Activated T-helper 2 cell treated with anti-CD3 and anti-CD28 coated beads, Interferon-gamma antibody, Interleukin-2, Interleukin-4, amounts not matched to agents 10 μg/mL and 5 μg/mL and 100 μg/mL, durations not matched to agents 14 hours and 24 hours and 36 hours (primary cell): ENCODE measurements at regions not wholly inside any gene's neighbourhood (a gene's known extent, or its start where the extent isn't known, plus 50 kb on each side); places are given as distances from the start of the nearest gene placed in this dataset.

ENCODE experiments used
- DNase-seq: peaks from one replicate; pipeline ENCODE4 v3.0.0; 2021; ENCODE audit warnings: low spot score
- H3K27ac Mint-ChIP-seq: one replicate; pipeline ENCODE4 v1.8.0; 2021; ENCODE audit warnings: mixed read lengths
- H3K27me3 Mint-ChIP-seq: one replicate; pipeline ENCODE4 v1.8.0; 2021; ENCODE audit warnings: low read depth, mixed read lengths
- H3K36me3 Mint-ChIP-seq: one replicate; pipeline ENCODE4 v1.8.0; 2021; ENCODE audit warnings: low read depth, mixed read lengths
- H3K4me1 Mint-ChIP-seq: one replicate; pipeline ENCODE4 v1.8.0; 2021; ENCODE audit warnings: low read depth, mixed read lengths
- H3K4me3 Mint-ChIP-seq: one replicate; pipeline ENCODE4 v1.8.0; 2021; ENCODE audit warnings: low read depth, mild to moderate bottlenecking, moderate library complexity, mixed read lengths
- H3K9me3 Mint-ChIP-seq: one replicate; pipeline ENCODE4 v1.8.0; 2021; ENCODE audit warnings: mixed read lengths
- intact Hi-C: fragments of 100-400 bp; cut with micrococcal nuclease; formaldehyde crosslinking; loops from one replicate; pipeline ENCODE4 v1.15.1; 2023

GRCh38 chr12:18922851-18923250, 184.9 kb downstream of the CAPZA3 start:
- H3K27ac Mint-ChIP-seq = no peak overlapping the region
- no peaks in the 10 kb centered on the region for H3K36me3 Mint-ChIP-seq
- H3K9me3 Mint-ChIP-seq = no peaks in the 10 kb centered on the region
- H3K4me3 Mint-ChIP-seq = no peak overlapping the region
- intact Hi-C loops = no loop called here
- no peak for DNase-seq
- no peaks in the 10 kb centered on the region for H3K27me3 Mint-ChIP-seq
- no peaks in the 10 kb centered on the region for H3K4me1 Mint-ChIP-seq

- H3K27me3 Mint-ChIP-seq = no peaks in the 10 kb centered on the region
- no peak overlapping the region for H3K4me3 Mint-ChIP-seq
- H3K4me1 Mint-ChIP-seq = no peaks in the 10 kb centered on the region
- H3K9me3 Mint-ChIP-seq = no peaks in the 10 kb centered on the region
- H3K27ac Mint-ChIP-seq = no peak overlapping the region
- no peak for DNase-seq
- intact Hi-C loops = no loop called here
- H3K36me3 Mint-ChIP-seq = no peaks in the 10 kb centered on the region
Measured at GRCh38 chr12:18923721-18924120, 185.8 kb downstream of the CAPZA3 start.

DNA sequence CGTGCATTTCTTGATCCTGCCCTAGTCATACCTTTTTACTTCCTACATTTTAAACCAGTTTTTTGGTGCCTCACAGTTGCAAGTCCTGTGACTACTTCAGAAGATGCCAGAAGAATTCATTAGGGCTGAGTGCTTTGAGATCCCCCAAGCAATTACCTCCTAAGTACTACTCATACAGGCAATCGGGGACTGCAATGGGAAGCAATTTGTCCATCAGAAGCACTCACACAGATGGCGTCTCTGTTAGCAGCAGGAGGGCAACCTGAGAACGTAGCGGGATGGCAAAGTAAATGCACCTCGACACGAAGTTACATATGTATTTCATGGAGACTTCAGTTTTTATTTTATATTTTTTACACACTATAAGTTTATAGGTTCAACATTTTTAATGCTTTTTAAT, 188.3 kb downstream of the CAPZA3 start:
- no peak overlapping the region for H3K27ac Mint-ChIP-seq
- no peaks in the 10 kb centered on the region for H3K36me3 Mint-ChIP-seq
- H3K9me3 Mint-ChIP-seq = peaks cover 5% of the 10 kb centered on the region
- intact Hi-C loops = no loop called here
- H3K4me3 Mint-ChIP-seq = no peak overlapping the region
- DNase-seq = no peak
- H3K27me3 Mint-ChIP-seq = no peaks in the 10 kb centered on the region
- no peaks in the 10 kb centered on the region for H3K4me1 Mint-ChIP-seq

- Mint-ChIP-seq H3K4me1 (no peaks in the 10 kb centered on the region), H3K4me3 (no peak overlapping the region), H3K9me3 (peaks cover 5% of the 10 kb centered on the region), H3K36me3 (no peaks in the 10 kb centered on the region), H3K27me3 (no peaks in the 10 kb centered on the region), H3K27ac (no peak overlapping the region)
- intact Hi-C loops = no loop called here
- no peak for DNase-seq
Measured at GRCh38 chr12:18932211-18932610, 194.3 kb downstream of the CAPZA3 start.

DNA sequence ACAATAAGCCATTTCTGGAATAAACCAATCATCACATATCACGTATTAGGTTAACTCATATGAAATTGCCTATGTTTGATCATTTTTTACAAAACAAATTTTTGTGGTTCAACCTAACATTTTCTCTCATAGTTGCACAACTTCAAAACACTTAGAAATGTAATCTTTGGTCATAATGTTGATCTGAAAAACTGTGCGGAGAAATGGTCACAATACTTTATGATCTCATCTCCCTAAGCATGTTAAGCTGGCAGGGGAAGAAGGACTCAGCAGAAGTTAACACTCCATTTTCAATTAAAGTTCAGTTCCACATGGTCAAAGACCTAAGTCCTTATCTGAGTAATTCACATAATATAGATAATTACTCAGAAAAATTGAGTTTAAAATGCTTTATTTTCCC, 194.8 kb downstream of the CAPZA3 start:
- DNase-seq = no peak
- no peak overlapping the region for H3K27ac Mint-ChIP-seq
- H3K27me3 Mint-ChIP-seq = no peaks in the 10 kb centered on the region
- no peak overlapping the region for H3K4me3 Mint-ChIP-seq
- H3K4me1 Mint-ChIP-seq = no peaks in the 10 kb centered on the region
- no peaks in the 10 kb centered on the region for H3K36me3 Mint-ChIP-seq
- peaks cover 5% of the 10 kb centered on the region for H3K9me3 Mint-ChIP-seq
- intact Hi-C loops = no loop called here

DNA sequence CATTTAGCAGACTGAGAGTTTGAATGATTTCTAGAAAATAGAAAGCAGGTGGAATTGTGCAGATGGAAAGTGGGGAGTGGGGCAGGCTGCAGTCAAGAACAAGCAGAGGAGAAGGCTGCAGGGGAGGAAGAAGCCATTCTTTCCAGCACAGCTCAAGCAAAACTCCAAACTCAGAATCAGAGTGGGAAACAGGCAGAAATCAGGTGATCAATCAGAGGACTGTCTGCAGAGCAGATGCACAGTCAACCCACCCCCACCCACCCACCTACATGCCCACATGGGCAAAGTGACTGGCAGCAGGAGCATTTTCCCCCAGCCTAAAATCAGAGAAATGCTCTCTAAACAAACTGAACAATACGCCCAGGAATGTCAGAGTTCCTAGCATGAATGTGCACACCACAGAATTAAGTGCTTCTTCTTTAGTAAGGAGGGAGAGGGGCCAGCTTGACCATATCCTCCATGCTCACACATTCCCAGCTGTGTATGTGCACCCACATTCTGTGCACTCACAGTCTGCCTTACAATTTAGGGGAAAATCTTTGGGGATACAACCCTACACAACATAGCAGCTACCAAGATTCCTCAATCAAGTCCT, 194.1 kb upstream of the PLEKHA5 start:
- no peak overlapping the region for H3K27ac Mint-ChIP-seq

DNA sequence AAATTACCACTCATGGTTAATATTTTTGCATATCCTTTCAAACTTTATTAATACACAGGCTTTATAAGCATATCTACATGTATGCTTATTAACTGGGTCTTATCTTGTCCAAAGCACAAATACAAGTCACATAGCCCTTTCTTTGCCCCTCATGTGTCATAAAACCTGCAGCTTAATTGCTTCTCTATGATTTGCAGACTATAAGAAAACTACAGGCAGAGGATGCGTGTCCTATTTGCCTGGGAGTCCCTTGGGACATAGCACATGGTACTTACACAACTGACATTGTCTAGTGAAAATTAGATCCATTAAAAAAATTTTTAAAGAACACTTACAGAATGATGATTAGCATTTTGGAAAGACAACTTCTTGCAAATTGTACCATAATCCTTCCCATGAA, 190.5 kb upstream of the PLEKHA5 start:
- DNase-seq = no peak
- intact Hi-C loops = no loop called here
- no peaks in the 10 kb centered on the region for H3K9me3 Mint-ChIP-seq
- H3K4me1 Mint-ChIP-seq = no peaks in the 10 kb centered on the region
- no peaks in the 10 kb centered on the region for H3K36me3 Mint-ChIP-seq
- no peaks in the 10 kb centered on the region for H3K27me3 Mint-ChIP-seq
- H3K4me3 Mint-ChIP-seq = no peak overlapping the region
- no peak overlapping the region for H3K27ac Mint-ChIP-seq

More for the DNA sequence above, 194.1 kb upstream of the PLEKHA5 start:
- no peaks in the 10 kb centered on the region for H3K4me1 Mint-ChIP-seq
- no peaks in the 10 kb centered on the region for H3K36me3 Mint-ChIP-seq
- no peak overlapping the region for H3K4me3 Mint-ChIP-seq
- H3K27me3 Mint-ChIP-seq = no peaks in the 10 kb centered on the region
- peaks cover 5% of the 10 kb centered on the region for H3K9me3 Mint-ChIP-seq
- intact Hi-C loops = no loop called here
- no peak for DNase-seq

- Mint-ChIP-seq H3K9me3 (no peaks in the 10 kb centered on the region), H3K27me3 (no peaks in the 10 kb centered on the region), H3K4me1 (no peaks in the 10 kb centered on the region), H3K27ac (no peak overlapping the region), H3K4me3 (no peak overlapping the region), H3K36me3 (no peaks in the 10 kb centered on the region)
- intact Hi-C loops = no loop called here
- DNase-seq = no peak
Measured at GRCh38 chr12:18942669-18943068, 186.9 kb upstream of the PLEKHA5 start.

DNA sequence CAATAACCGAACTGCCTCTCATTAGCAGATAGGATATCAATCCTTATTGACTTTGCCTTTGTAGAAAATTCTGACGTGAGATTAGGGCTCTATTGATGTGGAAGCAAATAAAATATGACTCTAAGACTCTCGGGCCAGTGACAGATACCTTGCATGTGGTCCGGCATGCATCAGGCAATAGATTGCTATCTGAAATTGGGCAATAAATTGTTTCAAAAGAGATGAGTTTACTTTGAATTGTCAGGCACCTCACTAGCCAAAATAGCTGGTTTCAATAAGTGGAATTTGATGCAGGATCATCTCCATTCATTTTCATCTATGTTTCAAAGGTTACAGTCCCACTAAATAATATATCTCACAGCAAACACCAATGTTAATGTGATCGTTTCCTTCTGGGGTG, 186.3 kb upstream of the PLEKHA5 start:
- H3K36me3 Mint-ChIP-seq = no peaks in the 10 kb centered on the region
- intact Hi-C loops = no loop called here
- H3K27me3 Mint-ChIP-seq = no peaks in the 10 kb centered on the region
- no peak overlapping the region for H3K27ac Mint-ChIP-seq
- H3K4me3 Mint-ChIP-seq = no peak overlapping the region
- DNase-seq = no peak
- no peaks in the 10 kb centered on the region for H3K9me3 Mint-ChIP-seq
- no peaks in the 10 kb centered on the region for H3K4me1 Mint-ChIP-seq

DNA sequence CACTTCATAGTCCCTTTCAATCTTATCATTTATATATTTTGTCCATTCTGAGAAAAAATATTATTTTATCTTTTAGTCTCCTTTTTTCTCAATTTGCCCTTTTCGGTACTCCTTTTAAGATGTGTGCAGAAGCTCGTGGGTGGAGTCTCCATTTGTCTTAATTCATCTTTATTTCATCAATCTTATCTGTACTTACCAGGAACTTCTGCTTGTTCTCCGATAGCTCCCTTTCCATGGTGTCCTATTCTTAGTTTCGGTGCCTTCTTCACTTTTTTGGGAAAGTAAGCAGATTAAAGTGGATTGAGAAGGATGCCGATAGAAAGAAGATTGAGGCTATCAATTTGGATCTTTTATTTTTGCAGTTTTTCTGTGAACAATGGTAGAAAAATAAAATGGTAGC, 183.4 kb upstream of the PLEKHA5 start:
- H3K27me3 Mint-ChIP-seq = no peaks in the 10 kb centered on the region
- no peaks in the 10 kb centered on the region for H3K36me3 Mint-ChIP-seq
- intact Hi-C loops = no loop called here
- H3K9me3 Mint-ChIP-seq = no peaks in the 10 kb centered on the region
- H3K27ac Mint-ChIP-seq = no peak overlapping the region
- no peak overlapping the region for H3K4me3 Mint-ChIP-seq
- no peaks in the 10 kb centered on the region for H3K4me1 Mint-ChIP-seq
- DNase-seq = no peak

- Mint-ChIP-seq H3K27me3 (no peaks in the 10 kb centered on the region), H3K36me3 (no peaks in the 10 kb centered on the region), H3K9me3 (no peaks in the 10 kb centered on the region), H3K27ac (no peak overlapping the region), H3K4me3 (no peak overlapping the region), H3K4me1 (no peaks in the 10 kb centered on the region)
- no peak for DNase-seq
- intact Hi-C loops = no loop called here
Measured at GRCh38 chr12:18951218-18951617, 178.3 kb upstream of the PLEKHA5 start.

DNA sequence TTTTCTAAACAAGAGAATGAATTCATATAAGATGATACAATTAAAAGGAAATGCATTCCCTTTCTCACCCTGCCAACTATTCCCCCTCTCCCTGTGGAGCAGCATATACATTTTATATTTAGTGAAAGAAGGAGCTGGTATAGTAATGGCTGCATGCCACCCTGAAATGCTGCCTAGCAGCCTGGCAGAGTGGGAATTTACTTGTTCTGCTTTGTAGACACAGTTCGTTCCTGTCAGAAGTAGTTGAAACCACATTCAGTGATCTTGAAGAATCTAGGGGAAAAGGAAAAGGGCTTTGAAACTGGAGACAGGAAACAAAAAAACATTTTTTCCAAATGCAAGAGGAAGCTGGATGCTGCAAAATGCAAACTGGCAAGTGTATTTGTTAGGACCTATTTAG, 176.0 kb upstream of the PLEKHA5 start:
- Mint-ChIP-seq H3K27me3 (no peaks in the 10 kb centered on the region), H3K27ac (no peak overlapping the region), H3K4me1 (no peaks in the 10 kb centered on the region), H3K9me3 (no peaks in the 10 kb centered on the region), H3K4me3 (no peak overlapping the region), H3K36me3 (no peaks in the 10 kb centered on the region)
- intact Hi-C loops = no loop called here
- DNase-seq = no peak

DNA sequence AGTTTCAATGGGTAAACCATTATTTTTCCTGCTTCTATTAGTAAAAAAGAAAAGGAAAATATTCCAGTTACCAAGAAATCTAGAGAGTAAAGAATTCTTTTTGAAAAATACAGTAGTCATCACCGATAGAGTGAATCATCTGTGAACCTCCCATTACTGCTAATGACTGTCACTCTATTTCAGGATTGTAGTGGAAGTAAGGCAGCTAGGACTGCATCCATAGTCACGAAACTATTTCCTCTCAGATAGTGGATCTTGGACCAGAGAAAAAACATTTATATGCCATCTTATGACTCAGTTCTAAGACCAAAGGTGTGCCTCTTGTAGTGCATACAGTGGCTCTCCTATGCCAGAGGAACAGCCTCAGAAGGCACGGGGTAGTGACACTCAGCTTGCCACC, 173.9 kb upstream of the PLEKHA5 start:
- no peak for DNase-seq
- Mint-ChIP-seq H3K9me3 (no peaks in the 10 kb centered on the region), H3K27me3 (no peaks in the 10 kb centered on the region), H3K36me3 (no peaks in the 10 kb centered on the region), H3K4me3 (no peak overlapping the region), H3K27ac (no peak overlapping the region), H3K4me1 (no peaks in the 10 kb centered on the region)
- intact Hi-C loops = no loop called here

DNA sequence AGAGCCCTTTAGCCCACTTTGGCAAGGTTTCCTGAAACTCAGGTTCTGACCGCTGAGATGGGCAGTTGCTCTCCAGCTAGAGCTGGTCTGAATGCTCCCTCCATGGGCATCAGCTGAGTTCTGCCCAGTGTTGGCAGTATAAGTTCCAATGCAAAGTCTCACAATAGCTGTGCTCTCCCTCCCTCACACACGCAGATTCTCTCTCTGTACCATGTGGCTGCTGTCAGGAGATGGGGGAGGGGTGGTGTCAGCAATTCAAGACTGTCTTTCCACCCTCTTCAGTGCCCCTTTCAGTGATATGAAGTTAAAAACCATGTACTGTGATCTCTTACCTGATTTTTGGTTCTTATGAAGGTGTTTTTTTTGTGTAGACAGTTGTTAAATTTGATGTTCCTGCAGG, 164.3 kb upstream of the PLEKHA5 start:
- Mint-ChIP-seq H3K36me3 (no peaks in the 10 kb centered on the region), H3K27ac (no peak overlapping the region), H3K9me3 (no peaks in the 10 kb centered on the region), H3K4me3 (no peak overlapping the region), H3K27me3 (no peaks in the 10 kb centered on the region), H3K4me1 (no peaks in the 10 kb centered on the region)
- intact Hi-C loops = no loop called here
- DNase-seq = no peak
